HG03565 (cell line): ENCODE measurements at regions not wholly inside any gene's neighbourhood (a gene's known extent, or its start where the extent isn't known, plus 50 kb on each side); places are given as distances from the start of the nearest gene placed in this dataset.
A peak's percentile ranks its signal among the peaks of the same experiment; 100 is the strongest.

Experiments
- ATAC-seq: cut with Tn5 transposase; IDR thresholded peaks from one replicate; pipeline ENCODE4 v1.9.1; 2021; ENCODE audit warnings: mild to moderate bottlenecking, moderate library complexity; ENCODE audit not compliant: unreplicated experiment

GRCh38 chr5:81856948-81857928 lies 106.3 kb upstream of the SSBP2 start:
- ATAC-seq: no peak

GRCh38 chr5:81855591-81855990 lies 104.7 kb upstream of the SSBP2 start:
- no peak for ATAC-seq

- ATAC-seq: no peak
Observed at GRCh38 chr5:81854915-81855314, 104.0 kb upstream of the SSBP2 start.

GRCh38 chr5:81854485-81854884 lies 103.6 kb upstream of the SSBP2 start:
- ATAC-seq: no peak

GRCh38 chr5:81853030-81853357 lies 102.1 kb upstream of the SSBP2 start:
- no peak for ATAC-seq

- ATAC-seq: no peak
Observed at GRCh38 chr5:81852291-81853029, 101.6 kb upstream of the SSBP2 start.

GRCh38 chr5:81851481-81852178 lies 100.7 kb upstream of the SSBP2 start:
- peak; percentile 83 for ATAC-seq

- ATAC-seq: no peak
Observed at GRCh38 chr5:81850501-81851357, 99.8 kb upstream of the SSBP2 start.

- ATAC-seq: no peak
Observed at GRCh38 chr5:81849770-81850367, 99.0 kb upstream of the SSBP2 start.

GRCh38 chr5:81848362-81848880 lies 97.5 kb upstream of the SSBP2 start:
- ATAC-seq: no peak

- ATAC-seq: no peak
Observed at GRCh38 chr5:81846301-81846700, 95.4 kb upstream of the SSBP2 start.

GRCh38 chr5:81843845-81844244 lies 92.9 kb upstream of the SSBP2 start:
- no peak for ATAC-seq

- no peak for ATAC-seq
Observed at GRCh38 chr5:81842795-81843398, 92.0 kb upstream of the SSBP2 start.

- no peak for ATAC-seq
Observed at GRCh38 chr5:81839034-81839433, 88.1 kb upstream of the SSBP2 start.

GRCh38 chr5:81838307-81838906 lies 87.5 kb upstream of the SSBP2 start:
- ATAC-seq: no peak

- no peak for ATAC-seq
Observed at GRCh38 chr5:81837667-81838306, 86.9 kb upstream of the SSBP2 start.

GRCh38 chr5:81835814-81836367 lies 85.0 kb upstream of the SSBP2 start:
- no peak for ATAC-seq

- no peak for ATAC-seq
Observed at GRCh38 chr5:81834021-81834660, 83.2 kb upstream of the SSBP2 start.
